NB4 (cell line): ENCODE measurements at regions not wholly inside any gene's neighbourhood (a gene's known extent, or its start where the extent isn't known, plus 50 kb on each side); places are given as distances from the start of the nearest gene placed in this dataset.

ENCODE experiments used
- DNase-seq: peaks from one replicate; pipeline ENCODE4 v3.0.0; 2010; ENCODE audit warnings: low read depth
- H3K4me3 ChIP-seq: one replicate; pipeline ENCODE4 v1.5.1; 2011; ENCODE audit warnings: mild to moderate bottlenecking, low read depth, low read length, moderate library complexity
- MYC ChIP-seq: IDR thresholded peaks from 2 replicates; pipeline ENCODE4 v1.6.1; 2011; ENCODE audit warnings: low read depth, low read length
- POLR2A ChIP-seq: IDR thresholded peaks from 2 replicates; pipeline ENCODE4 v1.6.1; 2011; ENCODE audit warnings: mild to moderate bottlenecking; ENCODE audit not compliant: insufficient read length; ENCODE audit errors: extremely low read depth
- TF ChIP-seq, protein P1 (sequence below): IDR thresholded peaks from one replicate; pipeline ENCODE4 v1.5.1; 2012; ENCODE audit warnings: low read depth, low read length
- TF ChIP-seq, protein P2 (sequence below): IDR thresholded peaks from 2 replicates; pipeline ENCODE4 v1.6.1; 2011; ENCODE audit warnings: low read depth, low read length

DNA sequence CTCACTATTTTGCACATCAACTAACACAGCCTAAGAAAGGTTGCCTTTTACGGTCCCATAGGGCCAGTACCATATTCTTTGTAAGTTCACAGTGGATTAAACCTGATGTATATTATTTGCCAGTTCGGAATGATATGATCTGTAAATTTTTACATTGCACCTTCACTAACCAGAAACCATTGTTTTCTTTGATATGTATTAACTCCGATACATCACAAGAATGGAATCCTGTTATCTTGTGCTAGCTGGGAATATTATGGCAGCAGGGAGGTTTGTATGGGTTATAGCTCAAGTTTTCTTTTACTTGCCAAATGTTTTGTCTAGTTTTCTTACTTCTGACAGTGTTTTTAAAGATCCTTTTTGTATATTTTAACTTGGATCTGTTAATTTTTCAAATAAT is 51.4 kb upstream of the S1PR1 start:
- TF ChIP-seq, protein P1, sequence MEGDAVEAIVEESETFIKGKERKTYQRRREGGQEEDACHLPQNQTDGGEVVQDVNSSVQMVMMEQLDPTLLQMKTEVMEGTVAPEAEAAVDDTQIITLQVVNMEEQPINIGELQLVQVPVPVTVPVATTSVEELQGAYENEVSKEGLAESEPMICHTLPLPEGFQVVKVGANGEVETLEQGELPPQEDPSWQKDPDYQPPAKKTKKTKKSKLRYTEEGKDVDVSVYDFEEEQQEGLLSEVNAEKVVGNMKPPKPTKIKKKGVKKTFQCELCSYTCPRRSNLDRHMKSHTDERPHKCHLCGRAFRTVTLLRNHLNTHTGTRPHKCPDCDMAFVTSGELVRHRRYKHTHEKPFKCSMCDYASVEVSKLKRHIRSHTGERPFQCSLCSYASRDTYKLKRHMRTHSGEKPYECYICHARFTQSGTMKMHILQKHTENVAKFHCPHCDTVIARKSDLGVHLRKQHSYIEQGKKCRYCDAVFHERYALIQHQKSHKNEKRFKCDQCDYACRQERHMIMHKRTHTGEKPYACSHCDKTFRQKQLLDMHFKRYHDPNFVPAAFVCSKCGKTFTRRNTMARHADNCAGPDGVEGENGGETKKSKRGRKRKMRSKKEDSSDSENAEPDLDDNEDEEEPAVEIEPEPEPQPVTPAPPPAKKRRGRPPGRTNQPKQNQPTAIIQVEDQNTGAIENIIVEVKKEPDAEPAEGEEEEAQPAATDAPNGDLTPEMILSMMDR, result no peak
- TF ChIP-seq MYC (no peak), POLR2A (no peak)
- TF ChIP-seq, protein P2, sequence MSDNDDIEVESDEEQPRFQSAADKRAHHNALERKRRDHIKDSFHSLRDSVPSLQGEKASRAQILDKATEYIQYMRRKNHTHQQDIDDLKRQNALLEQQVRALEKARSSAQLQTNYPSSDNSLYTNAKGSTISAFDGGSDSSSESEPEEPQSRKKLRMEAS, result no peak
- H3K4me3 ChIP-seq, result no peak overlapping the region
- DNase-seq, result no peak

DNA sequence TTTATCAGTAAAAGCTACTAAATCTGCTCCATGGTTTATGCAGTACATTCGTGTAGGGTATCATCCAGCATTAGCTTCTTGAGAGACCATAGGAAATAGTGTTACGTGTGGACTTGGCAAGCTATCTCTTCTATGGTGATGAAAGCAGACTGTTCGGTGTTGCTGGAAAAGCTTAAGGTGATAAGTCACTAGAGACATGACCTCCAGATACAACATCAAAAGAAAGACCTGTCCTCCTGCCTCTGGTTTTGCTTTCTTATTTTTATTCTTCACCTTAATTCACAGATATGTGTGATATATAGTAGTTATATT is 53.5 kb upstream of the S1PR1 start:
- no peak for DNase-seq
- no peak for TF ChIP-seq POLR2A

DNA sequence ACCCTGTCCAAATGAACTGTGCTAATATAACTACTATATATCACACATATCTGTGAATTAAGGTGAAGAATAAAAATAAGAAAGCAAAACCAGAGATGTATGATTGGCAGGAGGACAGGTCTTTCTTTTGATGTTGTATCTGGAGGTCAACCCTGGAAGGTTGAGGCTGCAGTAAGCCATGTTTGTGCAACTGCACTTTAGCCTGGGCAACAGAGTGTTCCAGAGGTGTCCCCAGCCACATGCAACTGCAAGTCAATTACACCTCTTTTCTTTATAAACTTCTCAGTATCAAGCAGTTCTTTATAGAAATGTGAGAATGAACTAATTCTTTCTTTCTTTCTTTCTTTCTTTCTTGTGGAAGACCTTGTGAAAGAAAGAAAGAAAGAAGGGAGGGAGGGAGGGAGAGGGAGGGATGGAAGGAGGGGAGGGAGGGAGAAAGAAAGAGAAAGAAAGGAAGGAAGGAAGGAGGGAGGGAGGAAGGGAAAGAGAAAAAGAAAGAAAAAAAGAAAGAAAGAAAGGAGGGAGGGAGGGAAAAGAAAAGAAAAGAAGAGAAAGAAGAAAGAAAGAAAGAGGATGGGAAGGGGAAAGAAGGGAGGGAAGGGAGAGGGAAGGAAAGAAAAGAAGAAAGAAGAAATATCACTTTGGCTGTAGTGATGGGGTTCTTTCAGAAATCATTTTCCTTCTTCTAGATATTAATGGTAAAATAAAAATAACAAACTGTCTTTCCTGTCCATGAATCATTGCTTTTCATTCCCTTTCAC is 54.0 kb upstream of the S1PR1 start:
- TF ChIP-seq POLR2A, result no peak
- TF ChIP-seq, protein P2, result no peak
- no peak for TF ChIP-seq MYC
- TF ChIP-seq, protein P1, result no peak
- no peak overlapping the region for H3K4me3 ChIP-seq
- DNase-seq, result no peak

More for the DNA sequence above, 53.5 kb upstream of the S1PR1 start:
- H3K4me3 ChIP-seq, result no peak overlapping the region

DNA sequence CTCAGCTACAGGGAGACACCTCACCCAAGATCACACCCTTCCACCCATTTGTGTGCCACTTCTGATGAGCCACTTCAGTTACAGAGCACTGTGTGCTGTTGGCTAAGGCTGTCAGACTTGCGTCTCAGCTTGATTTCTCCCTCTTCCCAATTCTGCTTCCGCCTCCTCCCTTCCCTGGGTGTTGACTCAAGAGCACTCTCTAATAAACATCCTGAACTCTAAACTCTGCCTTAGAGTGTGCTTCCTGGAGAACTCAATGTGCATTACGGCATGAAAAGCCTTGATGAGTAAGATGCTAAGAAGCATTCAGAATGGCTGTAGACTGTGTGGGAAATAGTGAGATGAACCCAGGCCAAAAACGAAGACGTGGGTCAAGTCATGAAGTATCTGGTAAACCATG is 54.9 kb upstream of the S1PR1 start:
- TF ChIP-seq, protein P1, result no peak
- no peak for TF ChIP-seq MYC
- no peak for TF ChIP-seq POLR2A
- TF ChIP-seq, protein P2, result no peak
- DNase-seq, result no peak
- no peak overlapping the region for H3K4me3 ChIP-seq

DNA sequence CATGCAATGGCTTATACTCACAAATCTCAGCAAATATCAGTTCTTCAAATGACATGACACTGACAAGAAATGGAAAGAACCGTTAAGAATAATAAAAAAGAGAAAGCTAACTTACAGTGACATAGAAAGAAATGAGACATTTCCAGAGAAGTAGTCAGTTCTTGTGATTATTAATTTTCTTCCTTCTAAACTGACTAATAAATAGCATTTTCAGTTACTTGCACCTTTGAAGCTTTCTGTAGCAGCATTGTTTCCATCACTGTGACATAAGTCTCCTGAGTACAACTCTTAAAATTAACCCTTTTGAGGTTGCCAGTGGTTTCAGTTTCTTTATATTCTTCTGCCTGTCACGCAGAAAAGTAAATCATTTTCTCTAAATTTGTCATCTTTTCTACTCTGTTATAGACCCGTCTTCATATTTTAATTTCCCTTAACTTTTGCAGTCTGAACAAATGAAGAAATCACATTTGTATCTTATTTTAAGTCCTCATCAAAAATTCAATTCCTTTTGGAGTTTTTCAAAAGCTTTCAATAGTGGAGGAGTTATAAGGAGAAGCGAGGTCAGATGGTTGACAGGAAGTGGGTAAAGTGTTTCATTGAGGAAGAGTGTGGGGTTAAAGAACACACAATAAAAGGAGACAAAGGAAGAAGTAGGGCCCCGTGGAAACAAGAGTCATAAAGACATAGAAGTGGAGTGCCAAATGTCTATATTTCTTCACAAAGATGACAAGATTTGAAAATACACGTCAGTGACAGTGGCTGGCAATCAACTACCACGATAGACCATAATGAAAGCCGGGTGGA is 57.9 kb upstream of the S1PR1 start:
- no peak overlapping the region for H3K4me3 ChIP-seq
- DNase-seq, result peak; percentile 35

DNA sequence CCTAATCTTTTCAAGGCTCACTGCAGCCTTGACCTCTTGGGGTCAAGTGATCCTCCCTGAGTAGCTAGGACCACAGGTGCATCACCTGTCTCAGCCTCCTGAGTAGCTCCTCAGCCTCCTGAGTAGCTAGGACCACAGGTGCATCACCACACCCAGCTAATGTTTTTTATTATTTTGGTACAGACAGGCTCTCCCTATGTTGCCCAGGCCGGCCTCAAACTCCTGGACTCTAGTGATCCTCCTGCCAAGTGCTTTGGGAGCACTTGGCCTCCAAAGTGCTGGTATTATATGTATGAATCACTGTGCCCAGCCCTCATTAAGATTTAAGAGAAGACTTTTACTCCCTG is 58.5 kb upstream of the S1PR1 start:
- no peak overlapping the region for H3K4me3 ChIP-seq
- no peak for TF ChIP-seq POLR2A
- TF ChIP-seq, protein P1, result no peak
- TF ChIP-seq, protein P2, result no peak
- TF ChIP-seq MYC, result no peak
- DNase-seq, result no peak

More for the DNA sequence above, 57.9 kb upstream of the S1PR1 start:
- TF ChIP-seq MYC (no peak), POLR2A (no peak)
- TF ChIP-seq, protein P2, result no peak
- TF ChIP-seq, protein P1, result no peak
